DMS114 treated with DMSO at 0.1 percent for 48 hours (cell line): ENCODE measurements at regions not wholly inside any gene's neighbourhood (a gene's known extent, or its start where the extent isn't known, plus 50 kb on each side); places are given as distances from the start of the nearest gene placed in this dataset.
"Not testable (repeated sequence)": the region's sequence is repeated elsewhere in the genome, so short reads cannot be mapped to it uniquely, and the experiment has no call there.

ENCODE experiments used
- DNase-seq: peaks from one replicate; lab custom pipeline; 2025; ENCODE audit not compliant: unreplicated experiment; lab: John Stamatoyannopoulos, UW

DNA sequence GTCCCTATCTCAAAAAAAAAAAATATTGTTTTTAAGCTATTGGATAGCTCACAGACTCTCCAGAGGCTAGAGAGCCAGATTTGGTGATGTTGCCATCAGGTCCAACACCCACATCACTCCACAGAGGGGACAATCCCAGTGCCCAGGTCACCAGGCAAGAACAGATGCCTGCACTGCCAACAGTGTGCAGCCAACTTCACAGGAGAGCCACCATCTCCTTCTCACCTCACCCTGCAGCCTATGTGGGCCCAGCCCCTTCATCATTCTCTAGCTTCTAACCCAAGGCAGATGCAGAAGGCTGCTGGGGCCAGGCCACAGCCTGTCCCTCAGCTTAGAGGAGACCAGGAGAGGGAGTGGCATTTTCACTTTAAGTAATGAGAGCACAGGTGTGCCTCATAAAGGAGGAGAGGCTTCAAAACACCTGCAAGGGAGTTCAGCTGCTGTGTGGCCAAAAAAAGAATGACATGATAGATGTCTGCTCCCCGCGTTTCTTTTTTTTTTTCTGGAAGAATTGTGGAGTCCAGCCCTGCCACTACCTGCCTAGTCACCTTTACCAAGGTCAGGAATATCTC, 98.0 kb upstream of the ZSWIM2 start:
- DNase-seq, result no peak

DNA sequence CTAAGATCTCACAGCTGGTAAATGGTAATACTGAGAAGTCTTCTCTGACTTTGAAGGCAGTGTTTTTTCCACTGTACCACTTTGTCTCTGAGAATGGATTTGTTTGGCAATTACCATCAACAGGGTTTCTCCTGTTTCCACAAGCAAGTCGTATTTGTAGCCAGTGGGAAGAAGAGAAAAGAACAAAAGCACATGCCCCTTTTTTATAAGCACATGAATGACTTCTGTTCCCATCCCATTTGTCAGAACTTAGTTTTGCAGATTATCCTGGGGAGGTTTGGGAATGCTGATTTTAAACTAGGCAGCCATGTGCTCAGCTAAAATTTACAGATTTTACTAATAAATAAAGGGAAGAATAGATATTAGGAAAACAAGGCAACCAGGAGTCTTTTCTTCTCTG, 92.9 kb upstream of the ZSWIM2 start:
- no peak for DNase-seq

DNA sequence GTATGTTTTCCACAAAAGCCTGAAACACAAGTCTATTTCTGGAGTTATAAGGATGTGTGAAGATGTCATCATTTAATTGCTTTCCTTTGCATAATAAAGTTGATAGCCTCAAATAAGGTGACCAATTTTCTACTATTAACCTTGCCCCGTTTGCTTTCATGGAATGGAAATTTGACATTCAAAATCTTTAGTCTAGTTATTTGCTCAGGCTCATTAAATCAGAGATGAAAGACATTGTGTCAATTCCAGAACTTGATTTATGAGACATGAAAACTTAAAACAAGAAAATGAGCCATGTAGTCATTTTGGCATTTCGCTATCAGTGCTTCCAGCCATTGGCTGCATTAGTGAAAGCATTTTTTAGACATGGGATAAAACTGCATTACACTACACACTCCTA, 91.5 kb upstream of the ZSWIM2 start:
- no peak for DNase-seq

DNA sequence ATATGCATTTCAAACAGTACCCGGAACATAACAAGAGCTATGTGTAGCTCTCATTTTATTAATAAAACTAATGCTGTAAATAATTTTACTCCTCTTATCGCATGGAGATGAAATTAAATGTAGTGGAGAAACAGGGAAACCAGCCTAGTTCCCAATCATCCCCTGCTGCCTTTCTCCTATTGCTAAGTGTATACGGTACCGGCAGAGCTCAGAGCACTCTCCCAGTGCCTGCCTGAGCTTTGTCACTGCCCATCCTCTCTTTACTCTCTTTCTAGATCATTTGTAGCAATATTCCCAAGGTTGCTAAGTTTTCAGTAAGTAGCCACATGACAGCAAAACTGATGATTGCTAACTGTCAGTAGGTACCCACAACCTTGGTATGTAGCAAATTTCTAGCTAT, 85.5 kb upstream of the ZSWIM2 start:
- no peak for DNase-seq

DNA sequence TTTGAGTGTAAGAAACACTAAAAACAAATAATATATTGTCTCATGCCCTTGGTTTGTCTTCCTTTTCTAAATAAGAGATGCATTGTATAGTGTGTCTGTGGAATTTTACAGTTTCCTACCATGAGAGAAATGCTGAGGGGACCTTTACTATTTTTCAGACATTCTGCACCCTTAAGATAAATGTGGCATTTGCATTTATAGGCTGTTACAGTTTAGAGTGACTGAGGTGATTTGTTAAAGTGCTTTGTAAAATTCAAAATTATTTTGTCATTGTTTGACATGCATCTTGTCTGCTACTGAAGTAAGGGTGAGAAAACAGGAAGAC, 78.9 kb upstream of the ZSWIM2 start:
- DNase-seq, result no peak

DNA sequence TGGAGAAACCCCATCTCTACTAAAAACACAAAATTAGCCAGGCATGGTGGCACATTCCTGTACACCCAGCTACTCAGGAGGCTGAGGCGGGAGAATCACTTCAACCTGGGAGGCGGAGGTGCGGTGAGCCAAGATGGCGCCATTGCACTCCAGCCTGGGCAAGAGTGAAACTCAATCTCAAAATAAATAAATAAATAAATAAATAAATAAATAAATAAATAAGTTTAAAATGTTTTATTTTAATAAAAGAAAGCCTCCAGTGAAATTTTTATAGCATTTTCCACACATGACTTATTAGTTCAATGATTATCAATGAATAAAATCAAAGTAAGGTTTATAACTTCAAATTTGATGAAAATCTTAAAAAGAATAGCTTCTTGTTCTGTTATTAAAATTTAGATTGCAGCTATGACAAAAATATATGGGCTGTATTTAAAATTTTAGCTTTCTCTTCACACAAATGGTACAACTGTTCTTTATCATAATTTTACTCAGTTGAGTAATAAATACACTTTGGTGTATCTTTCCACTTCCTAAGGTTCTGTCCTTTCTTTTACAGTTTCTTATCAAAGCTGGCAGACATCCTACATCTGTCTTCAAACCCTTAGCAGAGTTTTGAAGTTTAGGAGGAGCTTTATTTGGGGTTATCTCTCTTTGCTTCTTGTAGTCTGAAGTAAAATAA, 78.4 kb upstream of the ZSWIM2 start:
- no peak for DNase-seq

DNA sequence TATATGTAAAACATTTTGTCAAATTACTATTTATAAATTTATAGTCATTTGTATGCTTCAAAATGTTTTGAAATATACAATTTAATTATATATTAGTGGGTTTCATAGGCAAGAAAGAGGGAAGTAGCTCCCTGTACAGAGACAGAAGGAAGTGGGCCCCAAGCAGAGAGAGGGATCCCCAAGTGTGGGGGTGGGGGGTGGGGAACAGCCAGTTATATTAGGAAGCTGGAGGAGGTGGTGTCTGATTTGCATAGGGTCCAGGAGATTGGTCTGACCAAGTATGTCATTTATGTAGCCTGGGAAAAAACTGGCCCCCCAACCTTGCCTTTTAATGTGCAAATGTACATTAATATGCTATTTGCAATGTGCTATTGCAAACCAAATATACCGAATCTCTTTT, 76.5 kb upstream of the ZSWIM2 start:
- no peak for DNase-seq

DNA sequence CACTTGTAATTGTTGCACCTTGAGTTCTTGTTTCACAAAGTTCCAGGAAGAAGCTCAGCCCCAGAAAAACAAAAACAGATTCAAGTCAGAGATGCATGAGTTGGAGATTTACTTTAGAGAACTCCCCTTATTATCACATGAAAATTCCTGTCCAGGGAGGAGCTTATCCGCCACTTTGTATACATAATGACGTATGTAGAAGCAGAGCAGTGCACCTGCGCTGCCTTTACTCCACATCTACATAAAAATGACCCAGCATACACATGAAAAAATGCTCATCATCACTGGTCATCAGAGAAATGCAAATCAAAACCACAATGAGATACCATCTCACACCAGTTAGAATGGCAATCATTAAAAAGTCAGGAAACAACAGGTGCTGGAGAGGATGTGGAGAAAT, 73.3 kb upstream of the ZSWIM2 start:
- not testable (repeated sequence) for DNase-seq

DNA sequence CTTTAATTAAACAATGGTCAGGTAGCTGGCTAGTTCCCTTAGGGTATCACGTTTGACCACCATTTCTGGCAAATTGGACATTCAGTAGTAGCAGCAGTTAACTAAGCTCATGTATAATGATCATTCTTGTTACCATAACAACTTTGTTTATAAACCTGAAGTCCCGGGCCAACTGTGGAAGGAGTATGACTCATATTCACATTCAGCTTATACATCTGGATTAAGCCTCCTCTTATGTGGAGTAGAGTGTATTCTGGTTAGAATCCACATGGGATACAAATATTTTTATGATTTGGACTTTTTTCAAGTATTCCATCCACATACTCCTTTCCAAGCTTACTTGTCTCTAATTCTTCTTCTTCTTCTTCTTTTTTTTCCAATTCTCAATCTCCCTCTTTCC, 70.3 kb upstream of the ZSWIM2 start:
- no peak for DNase-seq

DNA sequence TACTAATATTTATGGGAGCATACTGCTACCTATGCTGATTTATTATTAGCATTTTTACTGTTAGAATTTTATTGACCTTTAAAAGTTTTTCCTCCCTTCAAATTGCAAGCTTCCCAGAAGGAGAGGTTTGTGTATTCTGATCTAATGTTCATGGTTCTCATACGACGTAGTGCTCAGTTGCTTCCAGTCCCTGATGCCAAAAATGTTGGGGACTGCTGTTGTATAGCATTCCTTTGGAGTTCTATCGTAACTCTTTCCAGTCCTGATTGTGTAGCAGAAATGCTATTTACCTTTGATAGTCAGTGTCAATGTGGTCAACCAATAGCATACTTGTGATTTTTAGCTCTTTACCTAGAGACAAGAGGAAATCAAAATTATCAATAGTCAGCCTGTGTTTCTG, 69.5 kb upstream of the ZSWIM2 start:
- no peak for DNase-seq

DNA sequence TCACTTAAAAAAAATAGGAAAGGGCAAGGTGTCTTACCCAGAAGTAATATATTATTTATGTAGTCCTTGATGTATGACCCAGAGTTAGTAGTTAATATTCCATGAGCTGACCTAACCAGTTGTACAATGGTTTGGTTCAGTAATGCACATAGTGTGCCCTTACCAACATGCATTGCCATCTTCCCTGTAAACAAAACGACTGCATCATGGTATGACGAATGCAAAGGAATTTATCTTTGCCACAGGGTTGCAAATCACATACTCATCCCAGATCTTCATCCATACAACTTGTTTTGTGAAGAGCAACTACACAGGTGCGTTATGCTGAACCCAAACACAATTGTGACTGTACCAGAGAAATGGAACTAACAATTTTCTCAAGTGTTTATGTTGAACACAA, 68.9 kb upstream of the ZSWIM2 start:
- DNase-seq, result no peak

DNA sequence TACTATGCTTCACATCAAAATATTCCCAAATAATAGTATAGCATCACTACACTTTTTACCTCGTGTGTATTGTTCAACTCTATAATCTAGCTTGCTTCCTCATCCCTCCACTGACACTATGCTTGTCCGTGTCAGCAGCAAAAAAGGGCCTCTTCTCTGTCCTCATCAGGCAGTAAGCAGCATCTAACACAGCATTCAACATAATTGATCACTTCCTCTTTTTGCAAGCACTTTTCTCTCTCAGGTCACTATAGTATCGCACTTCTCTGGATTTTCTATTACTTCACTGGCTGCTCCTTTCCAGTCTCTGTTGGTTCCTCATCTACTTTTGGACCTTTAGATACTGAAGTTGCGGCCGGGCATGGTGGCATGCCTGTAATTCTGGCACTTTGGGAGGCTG, 64.9 kb upstream of the ZSWIM2 start:
- no peak for DNase-seq

DNA sequence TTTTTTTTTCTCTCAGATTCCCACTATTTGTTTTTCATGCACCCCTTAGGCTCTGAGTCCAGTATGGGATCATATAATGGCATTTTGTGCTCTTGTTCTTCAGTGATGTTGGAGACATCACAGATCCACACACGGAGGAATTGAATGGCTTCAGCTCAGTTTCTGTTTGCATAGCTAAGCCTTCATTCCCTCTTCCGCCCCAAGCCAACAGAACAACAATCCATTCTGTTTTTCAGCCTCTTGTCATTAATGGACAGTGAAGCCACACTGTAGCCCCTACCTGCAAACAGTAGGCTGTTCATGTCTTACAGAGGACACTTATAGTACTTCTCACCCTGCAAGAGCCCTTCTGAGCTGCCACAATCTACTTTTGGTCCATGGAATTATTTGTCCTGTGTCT, 64.0 kb upstream of the ZSWIM2 start:
- no peak for DNase-seq

DNA sequence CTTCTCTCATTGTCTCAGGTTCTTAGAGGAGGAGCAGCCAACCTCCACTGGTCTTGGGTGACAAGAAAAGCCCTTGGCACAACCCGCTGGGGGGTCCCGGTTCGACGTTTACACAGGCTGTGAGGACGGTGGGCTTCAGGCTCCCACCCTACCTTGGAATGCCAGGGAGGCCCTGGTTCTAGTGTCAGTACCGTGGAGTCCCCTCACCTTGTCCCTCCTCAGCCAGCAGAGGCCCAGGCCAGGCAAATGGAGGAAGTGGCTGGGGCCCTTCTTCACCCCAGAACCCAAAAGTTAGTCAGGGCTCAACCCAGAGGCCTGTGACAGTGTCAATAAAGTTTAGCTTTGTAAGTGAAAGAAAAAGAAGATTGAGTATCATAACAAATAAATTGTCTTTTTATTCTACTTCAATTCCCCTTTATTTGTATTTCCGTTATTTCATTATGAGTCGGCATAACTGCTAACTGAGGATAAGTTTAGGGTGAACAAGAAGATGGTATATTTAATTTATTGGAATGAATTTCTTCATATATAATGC, 62.6 kb upstream of the ZSWIM2 start:
- DNase-seq, result no peak

DNA sequence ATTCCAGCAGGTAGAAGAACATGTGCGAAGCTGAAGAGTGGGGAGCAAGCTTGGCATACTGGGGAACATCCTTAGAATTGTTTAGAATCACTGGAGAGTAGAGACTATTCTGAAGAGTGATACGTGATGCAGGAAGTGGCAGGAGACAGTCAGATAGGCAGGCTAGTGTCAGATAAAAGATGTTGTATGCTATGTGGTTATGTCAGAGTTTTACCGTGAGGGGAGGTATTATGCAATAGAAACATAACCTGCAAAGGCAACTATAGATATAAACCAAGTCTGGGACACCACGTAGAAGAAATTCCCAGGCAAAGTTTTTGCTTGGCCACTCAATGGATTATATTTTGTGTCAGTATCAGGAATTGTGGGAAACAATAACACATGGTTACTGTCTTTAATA, 62.0 kb upstream of the ZSWIM2 start:
- no peak for DNase-seq

DNA sequence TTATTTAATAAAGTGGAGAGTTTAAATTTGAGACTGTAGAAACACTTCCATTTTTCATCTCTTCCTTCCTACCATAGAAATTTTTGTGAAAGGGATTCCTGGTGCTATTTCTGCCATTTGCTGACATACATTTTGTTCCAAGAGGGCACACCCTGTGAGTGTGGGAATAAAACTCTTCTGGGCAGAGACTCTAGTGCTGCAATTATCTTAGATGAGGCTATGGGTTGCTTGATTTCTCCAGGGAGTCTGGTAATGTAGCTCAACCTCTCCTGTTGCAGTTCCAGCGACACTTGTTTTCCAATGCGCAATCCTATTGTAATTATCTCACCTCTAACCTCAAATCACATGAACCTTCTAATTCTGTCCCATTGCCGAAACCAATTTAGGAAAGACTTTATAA, 60.1 kb upstream of the ZSWIM2 start:
- DNase-seq, result no peak

DNA sequence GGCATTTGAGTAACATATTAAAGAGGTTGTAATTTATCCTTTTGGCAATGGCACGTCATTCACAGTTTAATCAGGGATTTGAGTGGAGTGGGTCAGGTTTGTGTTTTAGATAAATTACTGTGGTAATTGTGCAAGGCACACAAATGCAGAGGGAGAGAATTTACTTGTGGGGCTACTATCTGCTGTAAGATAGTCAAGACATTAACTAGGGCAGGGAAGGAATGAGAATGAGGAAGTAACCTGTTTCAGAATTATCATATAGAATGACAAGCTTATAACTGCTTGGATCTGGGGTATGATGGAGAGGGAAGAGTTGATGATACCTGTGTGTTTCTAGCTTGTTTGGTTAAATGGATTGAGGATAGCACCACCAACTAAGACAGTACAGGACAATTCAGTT, 58.9 kb upstream of the ZSWIM2 start:
- no peak for DNase-seq

DNA sequence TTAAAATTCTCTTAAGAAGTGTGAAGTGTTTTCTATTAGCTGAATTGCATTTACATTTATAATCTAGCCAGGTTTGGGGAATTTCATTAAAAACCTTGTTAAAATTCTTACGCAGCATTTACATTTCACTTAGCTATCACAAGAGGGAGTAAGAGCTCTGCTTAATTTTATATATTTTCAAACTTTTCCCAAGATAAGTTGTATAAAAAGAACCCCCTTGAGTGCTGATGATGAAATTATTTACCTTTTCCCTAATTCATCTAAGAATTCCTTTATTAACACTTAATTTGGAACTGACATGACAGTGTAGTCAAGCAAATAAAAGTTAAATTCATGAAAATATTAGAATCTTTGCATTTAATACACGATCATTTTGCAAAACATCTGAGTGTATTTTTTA, 54.2 kb upstream of the ZSWIM2 start:
- no peak for DNase-seq
